Spleen (tissue), 11 donors: ENCODE measurements at regions not wholly inside any gene's neighbourhood (a gene's known extent, or its start where the extent isn't known, plus 50 kb on each side); places are given as distances from the start of the nearest gene placed in this dataset.

Experiments used
- DNase-seq: peaks from one replicate; pipeline ENCODE4 v3.0.0-alpha.2; 2020
- H3K27ac ChIP-seq, 8 donors: fragments of 200-600 bp; sonication (generic) in 7 of 8; 1 replicate in 4 of 8; 2 replicates in 4 of 8; pipeline versions ENCODE4 v1.5.0 to v1.8.0; 2016 to 2021; ENCODE audit warnings: inconsistent platforms in 4 of 8, mild to moderate bottlenecking in 4 of 8, moderate library complexity in 1 of 8
- H3K27me3 ChIP-seq, 7 donors: fragments of 200-600 bp; sonication (generic) in 6 of 7; replicated peaks in 1 of 7; 1 replicate in 4 of 7; 2 replicates in 3 of 7; pipeline versions ENCODE4 v1.5.0 to v1.8.0; 2016 to 2021; ENCODE audit warnings: inconsistent platforms in 3 of 7, mild to moderate bottlenecking in 1 of 7
- H3K36me3 ChIP-seq, 6 donors: fragments of 200-600 bp; sonication (generic) in 5 of 6; 1 replicate in 4 of 6; 2 replicates in 2 of 6; pipeline versions ENCODE4 v1.5.0 to v1.8.0; 2016 to 2021; ENCODE audit warnings: inconsistent platforms in 2 of 6
- H3K4me1 ChIP-seq, 6 donors: fragments of 200-600 bp; sonication (generic) in 5 of 6; 1 replicate in 3 of 6; 2 replicates in 3 of 6; pipeline versions ENCODE4 v1.5.0 to v1.8.0; 2016 to 2021; ENCODE audit warnings: inconsistent platforms in 3 of 6
- H3K4me3 ChIP-seq, 8 donors: fragments of 200-600 bp; sonication (generic) in 7 of 8; 1 replicate in 4 of 8; 2 replicates in 4 of 8; pipeline versions ENCODE4 v1.5.0 to v1.8.0; 2016 to 2021; ENCODE audit warnings: inconsistent platforms in 4 of 8, mild to moderate bottlenecking in 4 of 8, moderate library complexity in 2 of 8
- H3K9me3 ChIP-seq, 8 donors: fragments of 200-600 bp; sonication (generic) in 7 of 8; 1 replicate in 4 of 8; 2 replicates in 4 of 8; pipeline versions ENCODE4 v1.5.0 to v1.8.0; 2016 to 2021; ENCODE audit warnings: inconsistent platforms in 4 of 8
- POLR2A ChIP-seq, 3 donors: fragments of 450-650 bp; IDR thresholded peaks; one replicate each; pipeline ENCODE4 v1.5.1; 2017; ENCODE audit warnings: antibody characterized with exemption in 3 of 3, mild to moderate bottlenecking in 1 of 3
- POLR2AphosphoS5 ChIP-seq, 3 donors: sonication (generic); formaldehyde crosslinking; IDR thresholded peaks; one replicate each; pipeline ENCODE4 v1.5.1; 2017; ENCODE audit warnings: antibody characterized with exemption in 3 of 3
- WGBS, 5 donors: extraction: QIAGEN DNeasy Blood & Tissue Kit in 3 of 5; methylation state at CpG; one replicate each; pipeline versions ENCODE4 v1.1.5 to v1.1.7; 2013 to 2018; 5-methylcytosine and 5-hydroxymethylcytosine counted together
- intact Hi-C: fragments of 100-400 bp; cut with DNase I; formaldehyde crosslinking; loops from one replicate; pipeline ENCODE4 v1.15.0; 2023; ENCODE audit warnings: low total_unique reads
- TF ChIP-seq, protein P1 (sequence below), 11 experiments: fragments of 200-600 bp in 7 of 11; fragments of 450-650 bp in 4 of 11; sonication (generic) in 4 of 11; IDR thresholded peaks in 8 of 11; conservative IDR thresholded peaks in 3 of 11; 1 replicate in 7 of 11; 2 replicates in 4 of 11; pipeline versions ENCODE4 v1.4.0 to v1.8.0; 2016 to 2021; ENCODE audit warnings: antibody characterized with exemption in 11 of 11, inconsistent platforms in 4 of 11, mild to moderate bottlenecking in 1 of 11
- donor health status: healthy with polysubstance abuse.
- donor health status: DM: no; HTN: no; CAD: no; lungs with moderate emphysema.
- donor health status: DM: no; HTN: no; CAD: no.
- donor health status: Bipolar disorder and iron deficiency.
- donor health status: healthy.
- donor health status: DM: no; HTN: no; CAD: no.
- donor health status: DM: yes; HTN: yes; CAD: no.

DNA sequence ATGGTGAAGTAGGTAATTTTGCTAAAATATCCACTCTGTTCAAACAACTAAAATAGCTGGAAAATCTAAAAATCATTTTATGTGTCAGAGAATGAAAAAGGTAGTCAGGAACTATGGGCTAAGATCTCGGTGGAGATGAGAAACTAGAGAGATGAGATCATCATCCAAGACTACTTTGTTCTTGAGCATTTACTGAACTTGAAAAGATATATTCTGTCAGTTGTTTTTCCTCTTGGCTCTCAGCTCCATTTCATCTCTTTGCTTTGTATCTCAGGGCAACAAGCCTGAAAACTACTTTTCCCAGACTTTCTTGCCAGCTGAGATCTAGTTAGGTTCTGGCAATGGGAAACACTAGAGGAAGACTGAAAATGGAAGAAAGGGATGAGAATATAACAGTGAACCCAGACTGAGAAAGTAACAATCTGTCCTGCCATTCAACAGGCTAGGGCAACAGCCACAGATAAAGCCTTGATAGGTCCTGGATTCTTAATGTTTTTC, 346.2 kb upstream of the MEX3C start:
- no peak for DNase-seq
- TF ChIP-seq POLR2AphosphoS5 (IDR thresholded peaks at IDR 0.05) (no peak), POLR2A (IDR thresholded peaks at IDR 0.05) (no peak)
- TF ChIP-seq, protein P1, sequence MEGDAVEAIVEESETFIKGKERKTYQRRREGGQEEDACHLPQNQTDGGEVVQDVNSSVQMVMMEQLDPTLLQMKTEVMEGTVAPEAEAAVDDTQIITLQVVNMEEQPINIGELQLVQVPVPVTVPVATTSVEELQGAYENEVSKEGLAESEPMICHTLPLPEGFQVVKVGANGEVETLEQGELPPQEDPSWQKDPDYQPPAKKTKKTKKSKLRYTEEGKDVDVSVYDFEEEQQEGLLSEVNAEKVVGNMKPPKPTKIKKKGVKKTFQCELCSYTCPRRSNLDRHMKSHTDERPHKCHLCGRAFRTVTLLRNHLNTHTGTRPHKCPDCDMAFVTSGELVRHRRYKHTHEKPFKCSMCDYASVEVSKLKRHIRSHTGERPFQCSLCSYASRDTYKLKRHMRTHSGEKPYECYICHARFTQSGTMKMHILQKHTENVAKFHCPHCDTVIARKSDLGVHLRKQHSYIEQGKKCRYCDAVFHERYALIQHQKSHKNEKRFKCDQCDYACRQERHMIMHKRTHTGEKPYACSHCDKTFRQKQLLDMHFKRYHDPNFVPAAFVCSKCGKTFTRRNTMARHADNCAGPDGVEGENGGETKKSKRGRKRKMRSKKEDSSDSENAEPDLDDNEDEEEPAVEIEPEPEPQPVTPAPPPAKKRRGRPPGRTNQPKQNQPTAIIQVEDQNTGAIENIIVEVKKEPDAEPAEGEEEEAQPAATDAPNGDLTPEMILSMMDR (IDR thresholded peaks at IDR 0.05 in 8 of 11, conservative IDR thresholded peaks at IDR 0.05 in 3 of 11), result no peak
- WGBS, 5 donors, result 70 to 92% (median 82%) methylated on average over 1 of the region's 1 CpG
- Histone ChIP-seq H3K27me3 (no peaks in the 10 kb centered on the region), H3K4me3 (no peak overlapping the region), H3K9me3 (no peaks in the 10 kb centered on the region), H3K27ac (no peak overlapping the region), H3K36me3 (no peaks in the 10 kb centered on the region), H3K4me1 (no peaks in the 10 kb centered on the region)
- intact Hi-C loops, result no loop called here

DNA sequence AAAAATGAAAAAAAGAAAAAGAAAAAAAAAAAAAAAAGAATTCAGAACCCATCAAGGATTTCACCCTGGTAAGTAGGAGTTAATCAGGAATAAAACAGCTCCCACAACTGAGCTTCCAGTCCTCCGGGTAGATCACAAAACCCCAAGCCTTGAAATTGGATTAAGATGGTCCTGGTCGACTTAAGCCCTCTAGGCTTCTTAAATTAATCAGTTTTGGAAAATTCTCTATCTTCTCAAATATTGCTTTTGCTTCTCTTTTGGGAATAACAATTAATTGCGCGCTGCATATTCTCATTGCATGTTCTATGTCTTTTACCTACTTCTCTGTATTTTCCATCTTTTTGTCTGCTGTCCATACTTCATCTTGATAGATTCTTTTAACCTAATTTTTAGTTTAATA, 348.0 kb upstream of the MEX3C start:
- TF ChIP-seq POLR2AphosphoS5 (IDR thresholded peaks at IDR 0.05) (no peak), POLR2A (IDR thresholded peaks at IDR 0.05) (no peak)
- TF ChIP-seq, protein P1 (IDR thresholded peaks at IDR 0.05 in 8 of 11, conservative IDR thresholded peaks at IDR 0.05 in 3 of 11), result no peak
- intact Hi-C loops, result no loop called here
- Histone ChIP-seq H3K27me3 (no peaks in the 10 kb centered on the region), H3K36me3 (no peaks in the 10 kb centered on the region), H3K4me1 (no peaks in the 10 kb centered on the region), H3K9me3 (no peaks in the 10 kb centered on the region), H3K27ac (no peak overlapping the region), H3K4me3 (no peak overlapping the region)
- 76 to 86% (median 84%) methylated on average over 4 of the region's 4 CpGs for WGBS, 5 donors
- no peak for DNase-seq

DNA sequence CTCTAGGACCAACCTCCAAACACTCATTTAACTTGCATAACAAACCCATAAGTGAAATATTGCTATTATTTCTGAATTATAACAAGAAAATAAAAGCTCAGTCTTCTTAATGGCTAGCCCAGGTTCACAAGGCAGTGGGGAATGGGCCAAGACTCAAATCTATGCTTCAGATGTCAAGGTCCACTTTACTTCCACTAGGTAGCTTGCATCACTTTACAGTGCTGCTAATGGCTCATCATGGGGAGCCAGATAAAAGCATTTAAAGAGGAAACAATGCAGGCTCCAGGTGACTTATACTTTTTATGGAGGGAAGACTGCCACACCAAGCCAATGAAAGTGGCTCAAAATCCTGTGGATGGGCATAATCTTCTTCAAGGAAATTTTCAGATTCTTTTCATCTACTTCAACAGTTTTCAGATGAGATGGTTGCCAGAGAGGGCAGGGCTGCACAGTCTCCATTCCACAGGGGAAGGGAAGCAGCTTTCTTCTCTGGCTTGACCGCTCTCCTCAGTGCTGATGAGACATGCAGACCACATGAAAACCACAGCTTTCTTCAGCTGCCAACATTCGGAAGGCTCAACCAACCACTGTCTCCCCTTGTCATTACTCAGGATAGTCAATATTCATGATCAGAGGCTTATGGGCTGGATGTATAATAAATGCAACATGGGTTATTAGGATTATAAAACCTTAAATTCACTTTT, 361.9 kb upstream of the MEX3C start:
- DNase-seq, result no peak
- intact Hi-C loops, result no loop called here
- 85 to 93% (median 88%) methylated on average over 2 of the region's 2 CpGs for WGBS, 5 donors
- Histone ChIP-seq H3K4me1 (no peaks in the 10 kb centered on the region), H3K27me3 (peaks cover 0 to 7% (median 0%) of the 10 kb centered on the region in 7 donors), H3K9me3 (peaks cover 0 to 10% (median 7%) of the 10 kb centered on the region in 8 donors), H3K4me3 (no peak overlapping the region), H3K36me3 (no peaks in the 10 kb centered on the region), H3K27ac (no peak overlapping the region)
- TF ChIP-seq POLR2A (IDR thresholded peaks at IDR 0.05) (no peak), POLR2AphosphoS5 (IDR thresholded peaks at IDR 0.05) (no peak)

DNA sequence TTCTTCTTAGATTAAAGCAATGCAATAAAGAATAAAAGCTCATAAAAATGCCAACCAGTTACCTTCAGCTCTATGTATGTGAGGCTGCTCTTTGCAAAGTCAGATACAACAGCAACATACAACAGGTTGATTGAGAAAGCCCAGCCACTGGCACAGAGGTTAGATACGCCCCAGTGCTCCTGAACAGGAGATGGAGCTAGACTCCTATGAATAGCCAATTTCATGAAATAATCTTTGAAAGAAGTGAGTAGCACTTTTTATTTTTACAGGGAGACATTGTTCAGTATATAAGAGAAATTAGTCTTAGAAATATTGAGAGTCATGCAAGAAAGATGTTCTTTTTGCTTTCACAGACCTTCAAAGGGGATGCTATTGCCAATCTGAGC, 362.4 kb upstream of the MEX3C start:
- Histone ChIP-seq H3K9me3 (peaks cover 0 to 4% (median 1%) of the 10 kb centered on the region in 8 donors), H3K36me3 (no peaks in the 10 kb centered on the region), H3K4me3 (no peak overlapping the region), H3K4me1 (no peaks in the 10 kb centered on the region), H3K27ac (no peak overlapping the region), H3K27me3 (peaks cover 0 to 7% (median 0%) of the 10 kb centered on the region in 7 donors)
- DNase-seq, result no peak
- TF ChIP-seq POLR2A (IDR thresholded peaks at IDR 0.05) (no peak), POLR2AphosphoS5 (IDR thresholded peaks at IDR 0.05) (no peak)
- TF ChIP-seq, protein P1 (IDR thresholded peaks at IDR 0.05 in 8 of 11, conservative IDR thresholded peaks at IDR 0.05 in 3 of 11), result no peak
- WGBS, 5 donors, result 74 to 96% (median 88%) methylated on average over 1 of the region's 1 CpG
- intact Hi-C loops, result no loop called here
